HG02763 (cell line): ENCODE measurements at regions not wholly inside any gene's neighbourhood (a gene's known extent, or its start where the extent isn't known, plus 50 kb on each side); places are given as distances from the start of the nearest gene placed in this dataset.
"Not testable (repeated sequence)": the region's sequence is repeated elsewhere in the genome, so short reads cannot be mapped to it uniquely, and the experiment has no call there.

ENCODE experiments used
- ATAC-seq: cut with Tn5 transposase; IDR thresholded peaks from one replicate; pipeline ENCODE4 v1.9.1; 2021; ENCODE audit warnings: mild to moderate bottlenecking, moderate library complexity; ENCODE audit not compliant: unreplicated experiment

GRCh38 chr5:122515210-122515609 is 203.2 kb downstream of the SNCAIP start:
- not testable (repeated sequence) for ATAC-seq

GRCh38 chr5:122515709-122516431 is 203.8 kb downstream of the SNCAIP start:
- no peak for ATAC-seq

- ATAC-seq = no peak
These were observed 204.4 kb downstream of the SNCAIP start for GRCh38 chr5:122516432-122516743.

GRCh38 chr5:122517091-122517490 is 205.1 kb downstream of the SNCAIP start:
- no peak for ATAC-seq

GRCh38 chr5:122523776-122524175 is 211.7 kb downstream of the SNCAIP start:
- ATAC-seq = no peak

GRCh38 chr5:122527547-122527946 is 215.5 kb downstream of the SNCAIP start:
- ATAC-seq = no peak

DNA sequence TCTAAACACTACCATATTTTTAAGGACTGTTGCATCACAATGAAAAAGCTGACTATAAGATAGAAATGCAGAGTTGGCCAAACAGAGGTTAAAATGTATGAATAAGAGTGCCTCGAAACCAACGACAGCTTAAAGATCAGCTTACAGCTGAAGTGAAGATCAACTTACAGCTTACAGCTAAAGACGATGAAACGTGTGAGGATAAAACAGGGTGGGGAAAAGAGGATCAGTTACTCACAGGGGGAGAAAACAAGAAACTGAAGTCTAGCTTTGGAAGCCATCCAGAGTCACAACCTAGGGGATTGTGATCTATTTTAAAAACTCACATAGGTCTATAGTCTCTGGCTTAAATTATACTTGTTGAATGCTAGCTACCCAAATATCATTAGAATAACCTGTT is 220.0 kb downstream of the SNCAIP start:
- ATAC-seq = no peak

GRCh38 chr5:122533825-122534224 is 221.8 kb downstream of the SNCAIP start:
- ATAC-seq = no peak

- ATAC-seq = no peak
These were observed 222.8 kb downstream of the SNCAIP start for GRCh38 chr5:122534829-122535228.

DNA sequence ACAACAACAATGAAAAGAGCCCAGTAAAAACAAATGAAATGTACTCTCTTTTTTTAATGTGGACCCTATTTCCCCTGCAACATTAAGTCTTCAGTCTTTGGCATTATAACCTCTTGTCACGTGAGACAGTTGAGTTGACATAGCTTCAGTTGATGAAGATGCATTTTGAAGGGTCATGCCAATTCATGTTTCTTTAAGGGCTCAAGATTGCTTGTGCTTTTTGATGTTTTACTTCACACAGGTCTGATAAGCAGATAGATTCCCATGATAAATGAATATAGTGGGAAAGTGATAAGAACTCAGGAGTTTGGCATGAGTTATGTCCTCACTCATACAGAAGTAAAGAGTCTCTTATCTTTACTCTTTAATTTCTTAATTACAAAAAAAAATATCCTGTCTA is 229.4 kb downstream of the SNCAIP start:
- no peak for ATAC-seq

DNA sequence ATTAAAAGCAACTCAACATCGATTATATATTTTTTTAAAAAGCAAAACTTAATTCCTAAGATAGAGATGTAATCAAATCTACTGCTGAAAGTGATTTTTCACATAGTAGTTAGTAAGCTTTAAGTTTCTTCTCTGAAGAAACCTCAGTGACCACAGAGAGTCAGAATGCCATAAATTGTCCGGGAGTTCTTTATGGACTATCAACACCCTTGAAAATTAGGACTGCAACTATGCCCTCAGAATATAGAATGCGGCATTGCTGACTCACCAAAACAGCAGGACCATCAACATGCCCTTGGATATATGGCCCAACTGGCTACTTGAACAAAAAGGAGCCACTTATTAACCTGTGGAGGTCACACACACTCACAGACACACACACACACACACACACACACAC is 228.9 kb upstream of the SNX2 start:
- ATAC-seq = no peak

DNA sequence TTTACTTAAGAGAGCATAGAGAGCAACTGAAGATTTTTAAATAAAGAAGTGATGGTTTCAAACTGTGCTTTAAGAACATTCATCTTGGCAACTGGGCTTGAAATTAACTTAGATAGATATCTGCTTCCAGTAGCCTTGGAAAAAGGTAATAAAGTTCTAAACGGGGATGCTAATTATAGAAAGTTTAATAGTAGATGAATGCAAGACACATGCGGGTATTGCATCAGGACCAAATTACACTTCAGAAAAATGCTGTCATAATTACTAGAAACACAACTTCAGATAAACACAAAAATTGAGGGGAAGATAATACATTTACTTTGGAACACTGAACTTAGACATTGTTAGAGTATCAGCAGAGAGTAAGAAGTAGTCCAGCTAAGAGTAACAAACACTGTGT is 227.7 kb upstream of the SNX2 start:
- no peak for ATAC-seq

DNA sequence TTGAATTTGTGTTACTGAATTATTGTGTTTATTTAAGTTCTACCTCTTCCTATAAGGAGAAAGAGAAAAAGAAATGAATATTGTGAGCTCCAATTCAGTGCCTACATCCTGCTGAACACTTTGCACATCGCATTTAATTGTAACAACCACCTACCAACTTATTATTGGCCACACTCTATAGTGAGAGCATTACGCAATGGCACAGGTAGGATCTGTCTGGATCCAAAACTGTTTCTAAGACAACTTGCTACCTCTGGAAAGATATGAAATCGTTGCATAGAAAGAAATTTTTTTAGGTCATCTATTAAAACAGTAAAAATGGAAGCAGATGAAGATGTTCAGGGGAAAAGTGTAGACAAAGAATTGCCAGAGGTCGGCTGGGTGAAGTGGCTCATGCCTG is 227.2 kb upstream of the SNX2 start:
- no peak for ATAC-seq

- no peak for ATAC-seq
These were observed 215.2 kb upstream of the SNX2 start for GRCh38 chr5:122559676-122560075.

GRCh38 chr5:122561209-122561608 is 213.7 kb upstream of the SNX2 start:
- ATAC-seq = no peak

DNA sequence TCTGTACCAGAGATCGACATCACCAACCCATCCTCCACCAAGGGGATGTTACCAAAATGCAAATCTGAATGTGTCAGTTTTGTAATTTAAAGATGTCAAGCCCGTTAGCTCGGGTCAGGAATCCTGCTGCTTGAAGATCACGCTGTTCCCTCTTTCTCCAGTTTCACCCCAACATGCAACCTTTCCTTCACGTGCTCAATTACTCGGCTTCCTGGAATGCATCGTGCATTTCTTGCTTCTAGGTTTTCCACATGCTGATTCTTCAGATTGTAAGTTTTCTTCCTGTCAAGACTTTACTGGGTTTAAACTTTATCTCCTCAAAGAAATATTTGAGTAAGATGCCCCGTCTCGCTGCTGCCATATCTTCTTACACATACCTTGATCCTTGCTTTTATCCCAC is 209.5 kb upstream of the SNX2 start:
- no peak for ATAC-seq

- no peak for ATAC-seq
These were observed 198.4 kb upstream of the SNX2 start for GRCh38 chr5:122576256-122577016.

GRCh38 chr5:122581629-122582028 is 193.3 kb upstream of the SNX2 start:
- ATAC-seq = no peak

DNA sequence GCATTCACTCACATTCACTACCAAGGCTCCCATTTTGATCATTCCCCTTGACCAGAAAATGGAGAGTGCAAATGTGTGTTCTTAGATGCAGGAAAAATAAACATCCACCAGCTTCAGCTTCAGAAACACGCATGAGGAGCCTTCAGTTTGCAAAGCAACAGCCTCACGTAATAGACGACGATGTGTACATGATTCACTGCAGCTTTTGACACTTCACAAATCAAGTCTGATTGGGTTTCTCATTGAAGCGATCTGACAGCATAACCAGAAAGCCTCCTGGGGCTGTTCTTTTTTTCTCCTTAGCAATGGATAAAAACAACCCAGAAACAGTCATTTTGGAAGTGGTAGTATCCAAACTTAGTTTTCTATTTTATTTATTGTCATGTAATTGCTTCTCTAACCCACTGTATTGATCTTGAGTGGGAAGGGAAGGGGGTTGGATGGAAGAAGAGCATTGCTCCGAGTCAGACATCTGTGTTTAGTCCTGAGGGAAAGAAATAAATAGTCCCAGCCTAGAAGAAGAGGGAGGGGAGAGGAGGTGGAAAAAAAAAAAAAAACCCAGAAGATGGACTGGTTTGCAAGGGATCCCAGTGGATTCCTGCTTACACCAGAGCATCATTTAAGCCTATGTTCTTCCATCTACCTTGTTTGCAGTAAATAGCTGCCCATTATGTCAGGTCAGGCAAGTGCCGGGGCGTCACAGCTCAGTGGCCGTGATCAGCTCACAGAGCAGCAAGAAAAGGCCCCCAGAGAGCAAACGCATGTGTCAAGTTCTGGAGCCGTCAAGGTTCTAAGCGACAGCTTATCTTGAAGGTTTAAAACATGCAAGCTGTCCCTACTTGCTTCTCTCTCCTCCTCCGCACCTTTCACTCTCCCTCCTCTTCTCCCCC is 190.2 kb upstream of the SNX2 start:
- ATAC-seq = no peak

DNA sequence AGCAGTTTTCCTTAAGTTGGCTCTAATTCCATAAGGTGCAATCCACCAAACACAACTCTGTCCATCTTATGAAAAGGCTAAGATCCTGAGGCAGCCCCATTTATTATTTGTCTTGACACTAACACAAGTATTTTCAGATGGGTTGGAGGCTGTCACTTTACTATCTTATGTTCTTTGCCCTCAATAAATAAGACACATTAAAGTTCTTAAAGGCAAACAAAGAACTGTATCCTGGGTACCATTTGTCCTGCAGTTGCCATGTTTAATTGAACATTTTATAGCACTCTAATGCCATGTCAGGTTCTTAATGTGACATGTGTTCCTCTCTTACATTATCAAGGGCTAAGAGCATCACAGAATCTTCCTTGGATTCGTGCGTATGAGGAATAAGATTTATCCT is 189.5 kb upstream of the SNX2 start:
- no peak for ATAC-seq

DNA sequence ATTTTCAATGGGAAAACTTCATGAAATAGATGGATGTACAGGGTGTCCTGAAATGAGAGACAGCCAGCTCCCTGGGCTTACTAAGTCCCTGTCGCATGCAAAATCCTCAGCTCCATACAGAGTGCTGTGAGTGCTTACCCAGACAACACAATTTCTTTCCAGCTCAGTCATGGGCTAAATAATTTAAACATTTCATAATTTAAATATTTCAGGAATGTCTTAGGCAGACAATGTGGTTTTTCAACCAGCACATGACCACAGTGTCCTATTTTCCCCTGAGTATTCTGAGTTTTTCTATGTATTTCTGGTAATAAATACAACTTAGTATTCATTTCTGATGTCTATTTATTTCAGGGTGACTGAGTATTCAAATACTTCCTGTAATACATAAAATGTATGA is 188.5 kb upstream of the SNX2 start:
- ATAC-seq = no peak

DNA sequence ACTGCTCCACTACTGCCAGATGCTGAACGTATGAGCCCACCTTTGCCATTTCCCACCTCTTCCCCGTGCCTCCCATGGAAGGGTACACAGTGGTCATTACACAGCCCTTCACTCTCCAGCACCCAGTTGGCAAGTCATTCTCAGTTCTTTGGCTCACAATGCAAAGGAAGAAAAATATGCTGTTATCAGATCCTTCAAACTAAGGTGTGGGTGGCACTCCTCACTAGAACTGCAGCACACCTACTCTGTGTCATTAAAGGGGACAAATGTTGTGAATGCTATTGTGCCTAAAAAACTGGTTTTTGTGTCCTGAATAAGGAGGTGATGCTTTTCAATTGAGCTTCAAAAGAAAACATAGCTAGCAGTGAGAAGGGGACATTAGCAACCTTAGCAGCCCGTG is 183.1 kb upstream of the SNX2 start:
- no peak for ATAC-seq
